GM18951 (cell line): ENCODE measurements at regions not wholly inside any gene's neighbourhood (a gene's known extent, or its start where the extent isn't known, plus 50 kb on each side); places are given as distances from the start of the nearest gene placed in this dataset.

Experiments
- POLR2A ChIP-seq: IDR thresholded peaks from 4 replicates; pipeline ENCODE4 v1.6.1; 2011; ENCODE audit warnings: mild to moderate bottlenecking; ENCODE audit not compliant: insufficient read length, insufficient read depth; ENCODE audit errors: extremely low read depth
- in situ Hi-C: fragments of 300-500 bp; cut with MboI; formaldehyde crosslinking; loops from one replicate; pipeline ENCODE4 v1.12.0; 2022; ENCODE audit warnings: low sequenced_read_pairs, mixed read lengths, inconsistent platforms; ENCODE audit not compliant: unreplicated experiment

GRCh38 chr11:116110356-116110755, 606.1 kb upstream of the CADM1 start:
- TF ChIP-seq POLR2A = no peak
- in situ Hi-C loops = no loop called here

GRCh38 chr11:116109228-116109627, 605.0 kb upstream of the CADM1 start:
- in situ Hi-C loops = no loop called here
- no peak for TF ChIP-seq POLR2A

- in situ Hi-C loops = no loop called here
- TF ChIP-seq POLR2A = no peak
Observed at GRCh38 chr11:116108161-116108560, 603.9 kb upstream of the CADM1 start.

- in situ Hi-C loops = no loop called here
- no peak for TF ChIP-seq POLR2A
Observed at GRCh38 chr11:116107229-116107628, 603.0 kb upstream of the CADM1 start.

- in situ Hi-C loops = no loop called here
- TF ChIP-seq POLR2A = no peak
Observed at GRCh38 chr11:116104498-116105174, 600.4 kb upstream of the CADM1 start.

- no peak for TF ChIP-seq POLR2A
- in situ Hi-C loops = no loop called here
Observed at GRCh38 chr11:116101902-116102301, 597.7 kb upstream of the CADM1 start.

- TF ChIP-seq POLR2A = no peak
- in situ Hi-C loops = no loop called here
Observed at GRCh38 chr11:116100016-116100415, 595.8 kb upstream of the CADM1 start.

- TF ChIP-seq POLR2A = no peak
- in situ Hi-C loops = no loop called here
Observed at GRCh38 chr11:116099541-116099940, 595.3 kb upstream of the CADM1 start.

- in situ Hi-C loops = no loop called here
- TF ChIP-seq POLR2A = no peak
Observed at GRCh38 chr11:116096272-116096995, 592.2 kb upstream of the CADM1 start.

GRCh38 chr11:116093481-116094270, 589.5 kb upstream of the CADM1 start:
- in situ Hi-C loops = no loop called here
- TF ChIP-seq POLR2A = no peak

- no peak for TF ChIP-seq POLR2A
- in situ Hi-C loops = no loop called here
Observed at GRCh38 chr11:116093065-116093464, 588.9 kb upstream of the CADM1 start.

GRCh38 chr11:116086426-116086825, 582.2 kb upstream of the CADM1 start:
- in situ Hi-C loops = no loop called here

GRCh38 chr11:116085031-116085635, 580.9 kb upstream of the CADM1 start:
- in situ Hi-C loops = no loop called here
- TF ChIP-seq POLR2A = no peak

More at GRCh38 chr11:116086426-116086825, 582.2 kb upstream of the CADM1 start:
- no peak for TF ChIP-seq POLR2A
